ENCODE measurements at regions not wholly inside any gene's neighbourhood (a gene's known extent, or its start where the extent isn't known, plus 50 kb on each side); places are given as distances from the start of the nearest gene placed in this dataset.

GRCh38 chr5:88399561-88399960 is 130.9 kb upstream of the TMEM161B start:
- no peaks in the 10 kb centered on the region for H3K9me3 ChIP-seq (ENCODE audit: severe bottlenecking)
- H3K27me3 ChIP-seq (ENCODE audit: insufficient read depth, low read depth, severe bottlenecking) = no peaks in the 10 kb centered on the region
- H3K27ac ChIP-seq = no peak overlapping the region
- no peaks in the 10 kb centered on the region for H3K36me3 ChIP-seq
- no peak for TF ChIP-seq CTCF (IDR thresholded peaks at IDR 0.05; ENCODE audit: low read depth, low read length)
- DNase-seq = no peak
- no peak overlapping the region for H3K4me3 ChIP-seq (ENCODE audit: low read depth, low read length)

- Histone ChIP-seq H3K27ac (no peak overlapping the region), H3K27me3 (ENCODE audit: insufficient read depth, low read depth, severe bottlenecking) (no peaks in the 10 kb centered on the region), H3K4me3 (ENCODE audit: low read depth, low read length) (no peak overlapping the region), H3K36me3 (no peaks in the 10 kb centered on the region), H3K9me3 (ENCODE audit: severe bottlenecking) (no peaks in the 10 kb centered on the region)
- DNase-seq = no peak
- TF ChIP-seq CTCF (IDR thresholded peaks at IDR 0.05; ENCODE audit: low read depth, low read length) = no peak
Measured at GRCh38 chr5:88398316-88398715, 129.7 kb upstream of the TMEM161B start.

- DNase-seq = no peak
- H3K36me3 ChIP-seq = no peaks in the 10 kb centered on the region
- H3K27ac ChIP-seq = no peak overlapping the region
- no peaks in the 10 kb centered on the region for H3K27me3 ChIP-seq (ENCODE audit: insufficient read depth, low read depth, severe bottlenecking)
- no peak for TF ChIP-seq CTCF (IDR thresholded peaks at IDR 0.05; ENCODE audit: low read depth, low read length)
- H3K4me3 ChIP-seq (ENCODE audit: low read depth, low read length) = no peak overlapping the region
- no peaks in the 10 kb centered on the region for H3K9me3 ChIP-seq (ENCODE audit: severe bottlenecking)
Measured at GRCh38 chr5:88396751-88397281, 128.2 kb upstream of the TMEM161B start.

GRCh38 chr5:88396000-88396535 is 127.4 kb upstream of the TMEM161B start:
- Histone ChIP-seq H3K4me3 (ENCODE audit: low read depth, low read length) (no peak overlapping the region), H3K36me3 (no peaks in the 10 kb centered on the region), H3K27me3 (ENCODE audit: insufficient read depth, low read depth, severe bottlenecking) (no peaks in the 10 kb centered on the region), H3K27ac (no peak overlapping the region), H3K9me3 (ENCODE audit: severe bottlenecking) (no peaks in the 10 kb centered on the region)
- DNase-seq = no peak
- TF ChIP-seq CTCF (IDR thresholded peaks at IDR 0.05; ENCODE audit: low read depth, low read length) = no peak

GRCh38 chr5:88395264-88395663 is 126.6 kb upstream of the TMEM161B start:
- no peaks in the 10 kb centered on the region for H3K36me3 ChIP-seq
- H3K9me3 ChIP-seq (ENCODE audit: severe bottlenecking) = no peaks in the 10 kb centered on the region
- DNase-seq = no peak
- H3K27me3 ChIP-seq (ENCODE audit: insufficient read depth, low read depth, severe bottlenecking) = no peaks in the 10 kb centered on the region
- no peak overlapping the region for H3K27ac ChIP-seq
- TF ChIP-seq CTCF (IDR thresholded peaks at IDR 0.05; ENCODE audit: low read depth, low read length) = no peak
- H3K4me3 ChIP-seq (ENCODE audit: low read depth, low read length) = no peak overlapping the region
